ENCODE measurements at regions not wholly inside any gene's neighbourhood (a gene's known extent, or its start where the extent isn't known, plus 50 kb on each side); places are given as distances from the start of the nearest gene placed in this dataset.

- no peak for DNase-seq
Measured at GRCh38 chr6:147869201-147869600, 360.7 kb downstream of the SAMD5 start.

DNA sequence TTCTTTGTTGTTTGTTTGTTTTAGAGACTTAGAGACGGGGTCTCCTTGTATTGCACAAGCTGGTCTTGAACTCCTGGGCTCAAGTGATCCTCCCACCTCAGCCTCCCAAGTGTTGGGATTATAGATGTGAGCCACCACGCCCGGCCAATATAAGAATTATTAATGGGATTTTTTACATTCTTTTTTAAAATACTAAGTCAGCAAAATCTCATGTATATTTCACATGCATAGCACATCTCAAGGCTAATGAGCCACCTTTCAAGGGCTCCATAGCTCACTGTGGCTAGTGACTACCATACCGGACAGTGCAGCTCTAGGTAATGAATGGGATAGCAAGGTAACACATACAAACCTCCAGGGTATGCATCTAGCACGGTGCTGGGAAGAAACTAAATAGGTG is 361.4 kb downstream of the SAMD5 start:
- no peak for DNase-seq

- no peak for DNase-seq
Measured at GRCh38 chr6:147870506-147871110, 362.1 kb downstream of the SAMD5 start.

GRCh38 chr6:147872002-147872401 is 363.5 kb downstream of the SAMD5 start:
- no peak for DNase-seq

DNA sequence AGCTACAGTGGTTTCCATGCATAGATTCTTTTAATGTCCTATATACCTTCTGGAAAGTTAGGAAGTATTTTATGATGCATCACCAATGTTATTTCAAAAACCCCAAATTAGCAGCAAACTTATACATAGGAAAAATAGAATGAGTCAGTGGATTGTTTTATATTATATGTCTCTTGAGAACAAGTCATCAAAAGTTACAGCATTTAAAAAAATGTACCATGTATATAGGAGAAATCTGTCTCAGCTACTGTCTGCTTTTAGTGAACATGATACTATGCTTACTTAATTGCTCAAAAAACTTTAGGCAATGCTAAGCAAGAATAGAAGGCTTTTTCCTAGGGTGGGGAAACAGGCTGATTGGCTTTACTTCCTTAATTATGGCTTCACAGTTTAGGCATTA is 365.3 kb downstream of the SAMD5 start:
- DNase-seq = no peak

GRCh38 chr6:147874322-147874721 is 365.8 kb downstream of the SAMD5 start:
- no peak for DNase-seq

GRCh38 chr6:147879031-147879580 is 370.6 kb downstream of the SAMD5 start:
- no peak for DNase-seq

DNA sequence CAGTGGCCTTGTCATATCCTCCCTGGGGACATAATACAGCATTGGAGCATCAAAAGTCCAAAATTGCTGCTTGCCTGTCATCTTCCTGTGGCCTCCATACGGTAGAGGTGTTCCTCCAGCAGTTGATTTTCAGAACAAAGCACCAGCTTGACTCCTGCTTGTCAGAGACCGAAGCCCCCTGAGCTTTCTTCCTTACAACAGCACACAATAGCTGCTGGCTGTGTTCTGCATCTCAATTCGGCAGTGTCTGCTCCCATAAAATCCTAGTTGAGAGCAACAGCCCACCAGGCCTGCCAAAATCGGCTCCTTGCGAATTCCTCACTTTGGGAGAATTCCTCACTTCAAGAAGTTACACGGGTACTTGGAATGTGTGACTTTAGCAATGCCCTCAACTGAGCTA is 372.9 kb downstream of the SAMD5 start:
- no peak for DNase-seq

DNA sequence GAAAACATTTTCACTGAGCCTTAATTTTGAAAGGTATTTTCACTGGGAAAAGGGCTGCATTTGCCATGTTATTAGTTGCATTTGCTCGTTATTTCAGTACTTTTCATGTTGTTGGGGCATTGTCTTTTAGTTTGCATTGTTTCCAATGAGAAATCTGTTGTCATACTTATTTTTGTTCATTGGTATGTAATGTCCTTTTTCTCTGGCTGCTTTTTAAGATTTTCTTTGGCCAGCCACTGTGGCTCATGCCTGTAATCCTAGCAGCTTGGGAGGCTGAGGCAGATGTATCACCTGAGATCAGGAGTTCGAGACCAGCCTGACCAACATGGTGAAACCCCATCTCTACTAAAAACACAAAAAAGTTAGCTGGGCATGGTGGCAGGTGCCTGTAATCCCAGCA is 379.9 kb downstream of the SAMD5 start:
- no peak for DNase-seq

- no peak for DNase-seq
Measured at GRCh38 chr6:147891671-147892070, 383.2 kb downstream of the SAMD5 start.

- no peak for DNase-seq
Measured at GRCh38 chr6:147892476-147892875, 384.0 kb downstream of the SAMD5 start.

DNA sequence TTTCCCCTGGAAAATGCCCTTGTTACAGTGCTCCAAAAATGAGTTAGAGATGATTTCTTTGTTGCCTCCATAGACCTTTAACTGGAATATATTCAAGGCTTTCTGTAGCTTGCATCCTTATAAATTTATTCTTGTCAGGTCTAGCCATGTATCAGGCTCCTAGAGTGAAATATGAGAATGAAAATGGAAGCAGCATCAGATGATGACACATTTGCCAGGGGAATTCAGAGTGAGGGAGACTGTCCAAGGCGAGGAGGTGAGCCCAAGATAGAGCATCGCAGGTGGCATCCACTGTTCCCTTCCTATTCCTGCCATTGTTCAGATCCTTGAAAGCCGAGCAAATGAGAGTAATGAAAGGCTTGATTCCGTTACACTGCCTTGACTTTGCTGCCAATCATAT is 386.8 kb downstream of the SAMD5 start:
- DNase-seq = no peak

DNA sequence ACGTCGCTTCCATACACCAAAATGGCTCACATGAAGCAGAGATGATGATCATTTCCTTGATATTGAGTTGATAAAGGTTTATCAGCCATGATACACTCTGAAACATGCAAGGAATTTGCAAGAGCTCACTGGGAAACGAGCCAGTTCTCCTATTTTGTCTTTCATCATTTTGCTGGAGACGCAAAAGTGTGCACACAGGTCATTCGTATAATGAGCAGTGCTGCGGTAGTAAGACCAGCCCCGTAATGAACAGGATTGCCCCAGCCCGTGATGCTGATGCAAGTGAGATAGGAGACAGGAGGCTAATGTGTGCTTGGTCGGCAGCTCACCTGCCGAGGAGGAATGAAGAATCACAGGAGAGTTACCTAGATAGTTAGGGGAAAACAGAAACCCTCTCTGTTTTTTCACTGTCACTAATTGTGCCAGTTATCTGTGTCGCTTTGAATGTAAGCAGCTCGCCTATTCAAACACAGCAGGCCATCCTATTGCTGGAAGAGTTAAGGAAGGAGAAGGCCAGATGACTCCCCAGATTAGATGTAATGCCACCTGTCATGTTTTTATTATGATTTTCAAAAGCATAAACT is 391.8 kb downstream of the SAMD5 start:
- no peak for DNase-seq

DNA sequence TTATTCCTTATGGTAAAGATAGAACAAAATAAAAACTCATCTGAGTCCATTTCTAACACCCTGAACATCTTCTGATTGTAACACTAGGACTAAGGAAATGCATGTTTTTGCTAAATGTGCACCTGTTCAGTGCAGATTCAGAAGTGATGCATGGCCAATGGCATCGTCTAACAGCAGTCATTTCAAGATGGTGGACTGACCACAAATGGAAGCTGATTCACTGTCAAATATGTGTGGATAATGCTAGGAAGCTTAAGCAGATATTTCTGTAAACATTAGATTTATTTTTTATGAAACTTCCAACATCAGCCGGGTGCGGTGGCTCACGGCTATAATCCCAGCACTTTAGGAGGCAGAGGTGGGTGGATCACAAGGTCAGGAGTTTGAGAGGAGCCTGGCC is 394.8 kb downstream of the SAMD5 start:
- DNase-seq = no peak

- DNase-seq = no peak
Measured at GRCh38 chr6:147903931-147904330, 395.4 kb downstream of the SAMD5 start.

DNA sequence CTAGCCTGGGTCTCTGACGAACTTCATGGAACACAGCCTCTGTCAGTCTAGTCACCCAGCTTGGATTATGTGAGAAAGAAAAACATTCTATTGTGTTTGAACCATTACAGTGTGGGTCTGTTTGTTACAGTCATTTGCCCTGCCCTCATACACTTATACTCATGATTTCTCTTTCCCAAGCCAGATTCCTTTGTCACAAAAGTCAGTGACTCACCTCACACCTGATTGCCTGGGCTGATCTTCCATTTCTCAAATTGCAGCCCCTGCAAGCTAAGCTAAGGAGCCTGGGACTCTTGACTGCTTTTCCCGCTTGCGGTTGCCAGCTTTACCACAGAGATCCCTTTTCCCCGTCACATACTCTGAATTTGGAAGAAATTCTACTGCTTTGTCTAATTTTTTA is 395.9 kb downstream of the SAMD5 start:
- no peak for DNase-seq

GRCh38 chr6:147905711-147906110 is 397.2 kb downstream of the SAMD5 start:
- DNase-seq = no peak

DNA sequence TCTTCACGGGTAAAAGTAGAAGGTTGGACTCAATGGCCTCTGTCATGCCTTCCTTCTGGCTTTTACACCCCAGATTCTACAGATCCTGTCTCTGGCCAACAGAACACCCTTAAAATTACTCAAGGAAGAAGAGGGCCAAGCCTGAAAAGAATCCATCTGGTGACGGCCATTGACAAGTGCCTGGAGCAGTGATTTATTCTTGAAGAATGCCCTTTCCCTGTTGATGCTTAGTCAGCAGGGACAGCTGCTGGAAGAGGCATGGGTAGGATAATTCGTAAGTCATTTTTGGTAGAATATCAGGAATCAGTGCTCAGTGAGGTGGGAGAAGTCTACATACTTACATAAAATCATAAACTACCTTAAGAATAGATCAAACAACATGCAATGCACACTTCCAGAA is 397.9 kb downstream of the SAMD5 start:
- no peak for DNase-seq

GRCh38 chr6:147909640-147910039 is 401.1 kb downstream of the SAMD5 start:
- no peak for DNase-seq

DNA sequence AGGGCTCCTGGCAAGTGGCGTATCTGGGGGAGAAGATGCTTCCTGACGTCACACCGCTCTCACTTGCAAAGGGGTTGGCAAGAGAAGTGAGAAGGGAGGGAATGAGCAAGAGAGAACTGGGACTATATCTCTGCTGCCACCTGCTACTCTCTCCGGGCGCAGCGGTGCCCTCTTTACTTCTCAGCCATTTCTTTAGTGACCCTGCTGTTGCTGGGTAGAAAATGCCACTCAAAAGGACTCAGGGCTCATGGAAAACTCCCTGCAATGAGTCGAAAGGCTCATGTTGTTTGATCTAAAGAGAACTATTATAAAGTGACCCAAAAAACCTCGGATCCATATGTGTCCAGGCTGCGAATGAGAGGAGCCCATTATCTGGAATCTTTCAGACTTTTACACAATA is 401.8 kb downstream of the SAMD5 start:
- DNase-seq = no peak

DNA sequence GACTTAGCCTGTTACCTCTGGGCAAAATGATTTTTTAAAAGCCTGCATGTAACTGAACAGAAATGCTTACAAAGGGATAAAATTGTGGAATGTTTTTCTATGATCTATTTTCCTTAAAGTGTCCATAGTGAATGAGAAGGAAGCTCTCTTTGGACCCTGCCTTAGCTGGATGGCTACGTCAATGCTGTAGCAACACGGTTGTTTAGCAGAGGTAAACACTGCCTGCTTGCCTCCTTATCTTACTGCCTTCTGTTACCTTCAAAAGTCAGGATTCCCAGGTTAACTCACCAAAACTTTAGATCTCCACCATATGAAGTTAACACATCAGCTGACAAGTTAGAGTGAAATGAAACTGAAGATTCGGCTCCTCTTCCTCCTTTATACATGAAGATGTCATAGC is 402.6 kb downstream of the SAMD5 start:
- no peak for DNase-seq

GRCh38 chr6:147911686-147912085 is 403.2 kb downstream of the SAMD5 start:
- no peak for DNase-seq

- no peak for DNase-seq
Measured at GRCh38 chr6:147922799-147923198, 414.3 kb downstream of the SAMD5 start.

- no peak for DNase-seq
Measured at GRCh38 chr6:147924598-147924997, 416.1 kb downstream of the SAMD5 start.

GRCh38 chr6:147925826-147926225 is 416.8 kb upstream of the SASH1 start:
- no peak for DNase-seq
